NCI-H1436 (cell line): ENCODE measurements at regions not wholly inside any gene's neighbourhood (a gene's known extent, or its start where the extent isn't known, plus 50 kb on each side); places are given as distances from the start of the nearest gene placed in this dataset.
"Not testable (repeated sequence)": the region's sequence is repeated elsewhere in the genome, so short reads cannot be mapped to it uniquely, and the experiment has no call there.

Experiments
- DNase-seq: peaks from one replicate; lab custom pipeline; 2025; lab: John Stamatoyannopoulos, UW

DNA sequence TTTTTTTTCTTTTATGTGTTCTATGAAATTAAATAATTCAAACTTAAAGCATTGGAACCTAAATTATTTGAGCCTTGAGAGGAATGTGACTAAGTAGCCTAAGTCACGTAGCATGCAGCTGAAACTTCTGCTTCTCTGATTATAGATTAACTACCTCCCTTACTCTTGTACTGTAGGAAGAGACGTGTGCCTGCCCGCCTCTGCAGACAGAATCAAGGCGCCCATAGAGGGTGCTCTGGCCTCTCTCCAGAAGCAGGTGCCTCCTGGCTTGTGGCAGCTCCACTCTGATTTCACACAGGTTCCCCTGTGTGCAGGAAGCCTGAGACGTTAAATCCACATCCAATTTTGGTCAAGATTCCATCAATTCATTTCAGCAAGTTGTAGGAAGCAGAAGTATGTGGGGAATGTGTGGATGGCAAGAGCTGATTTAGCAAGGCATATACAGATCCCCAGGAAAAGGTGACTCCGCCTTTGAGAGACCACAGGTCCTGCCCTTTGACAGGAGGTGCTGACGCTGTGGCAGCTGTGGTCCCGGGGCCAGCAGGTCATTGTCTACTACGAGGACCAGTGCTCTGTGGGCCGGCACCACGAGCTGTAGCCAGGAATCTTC, 1418.8 kb downstream of the CDH11 start:
- no peak for DNase-seq

DNA sequence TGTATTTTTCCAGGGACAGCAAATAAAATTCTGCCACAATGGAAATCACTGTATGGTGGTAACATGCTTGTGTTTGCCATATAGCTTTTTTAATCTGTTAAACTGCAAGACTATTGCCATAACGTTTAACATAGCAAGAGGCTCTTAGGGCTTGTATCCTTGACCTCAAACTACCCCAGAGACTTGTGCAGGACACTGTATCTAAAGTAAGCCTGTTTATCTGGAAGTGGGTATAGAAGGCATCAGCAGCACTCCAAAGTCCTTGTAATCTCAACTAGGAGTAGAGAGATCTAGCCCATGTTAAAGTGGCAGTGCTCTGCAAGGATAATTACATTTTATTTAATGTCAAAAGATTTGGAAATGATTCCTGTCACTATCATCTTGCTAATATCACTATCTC, 1424.1 kb downstream of the CDH11 start:
- DNase-seq: no peak

DNA sequence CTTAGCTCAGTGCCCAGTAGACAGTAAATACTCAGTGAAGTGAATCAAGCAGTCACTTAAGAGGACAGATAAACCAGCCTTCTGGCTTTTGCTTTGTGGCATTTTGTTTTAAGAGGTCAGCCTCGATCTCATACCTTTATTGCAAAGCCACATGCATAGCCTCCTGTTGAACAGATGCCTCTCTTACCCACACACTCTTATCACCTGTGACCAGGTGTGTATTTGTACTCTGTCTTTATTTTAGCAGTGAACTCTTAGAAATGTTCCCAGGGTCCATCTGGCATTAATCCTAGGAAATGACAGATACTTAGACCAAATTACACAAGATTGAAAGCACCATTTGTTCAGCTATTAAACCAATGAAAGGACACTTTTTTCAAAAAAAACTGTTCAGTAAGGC, 1426.5 kb downstream of the CDH11 start:
- no peak for DNase-seq

DNA sequence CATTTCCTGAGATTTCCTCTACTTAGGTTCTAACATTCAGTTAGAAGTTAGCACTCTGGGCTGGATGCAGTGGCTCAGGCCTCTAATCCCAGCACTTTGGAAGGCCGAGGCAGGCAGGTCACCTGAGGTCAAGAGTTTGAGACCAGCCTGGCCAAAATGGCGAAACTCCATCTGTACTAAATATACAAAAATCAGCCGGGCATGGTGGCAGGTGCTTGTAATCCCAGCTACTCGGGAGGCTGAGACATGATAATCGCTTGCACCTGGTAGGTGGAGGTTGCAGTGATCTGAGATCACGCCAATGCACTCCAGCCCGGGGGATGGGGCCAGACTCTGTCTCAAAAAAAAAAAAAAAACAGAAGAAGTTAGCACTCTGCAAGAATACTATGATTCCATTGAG, 1430.9 kb downstream of the CDH11 start:
- no peak for DNase-seq

DNA sequence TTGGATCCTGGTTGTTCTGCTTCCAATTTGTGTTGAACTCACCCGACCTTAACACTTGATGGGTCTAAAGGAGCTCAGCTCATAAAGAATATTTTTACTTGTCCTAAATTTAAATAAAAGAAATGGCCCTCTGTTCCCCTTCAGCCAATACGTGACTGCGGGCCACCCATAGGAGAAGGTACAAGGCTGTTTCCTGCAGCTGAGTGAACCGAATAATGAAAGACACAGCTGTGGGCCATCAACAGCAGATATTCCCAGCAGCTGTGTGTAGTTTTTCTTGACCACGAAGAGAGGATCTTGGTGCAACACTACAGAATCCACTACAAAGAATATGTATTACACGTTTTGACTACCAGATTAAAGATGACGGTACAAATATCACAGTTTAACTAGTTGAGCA, 1431.6 kb downstream of the CDH11 start:
- no peak for DNase-seq

DNA sequence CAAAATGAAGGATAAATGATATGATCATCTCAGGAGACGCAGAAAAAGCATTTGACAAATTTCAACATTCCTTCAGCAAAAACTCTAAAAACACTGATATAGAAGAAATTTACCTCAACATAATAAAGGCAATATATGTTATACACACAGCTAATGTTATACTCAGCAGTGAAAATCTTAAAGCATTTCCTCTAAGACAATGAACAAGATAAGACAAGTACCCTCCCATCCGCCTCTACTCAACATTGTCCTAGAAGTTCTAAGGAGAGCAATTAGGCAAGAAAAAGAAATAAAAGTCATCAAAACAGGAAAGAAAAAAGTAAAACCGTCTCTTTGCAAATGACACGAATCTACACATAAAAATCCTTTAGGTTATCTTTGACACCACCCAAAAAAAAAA, 1432.8 kb downstream of the CDH11 start:
- no peak for DNase-seq

DNA sequence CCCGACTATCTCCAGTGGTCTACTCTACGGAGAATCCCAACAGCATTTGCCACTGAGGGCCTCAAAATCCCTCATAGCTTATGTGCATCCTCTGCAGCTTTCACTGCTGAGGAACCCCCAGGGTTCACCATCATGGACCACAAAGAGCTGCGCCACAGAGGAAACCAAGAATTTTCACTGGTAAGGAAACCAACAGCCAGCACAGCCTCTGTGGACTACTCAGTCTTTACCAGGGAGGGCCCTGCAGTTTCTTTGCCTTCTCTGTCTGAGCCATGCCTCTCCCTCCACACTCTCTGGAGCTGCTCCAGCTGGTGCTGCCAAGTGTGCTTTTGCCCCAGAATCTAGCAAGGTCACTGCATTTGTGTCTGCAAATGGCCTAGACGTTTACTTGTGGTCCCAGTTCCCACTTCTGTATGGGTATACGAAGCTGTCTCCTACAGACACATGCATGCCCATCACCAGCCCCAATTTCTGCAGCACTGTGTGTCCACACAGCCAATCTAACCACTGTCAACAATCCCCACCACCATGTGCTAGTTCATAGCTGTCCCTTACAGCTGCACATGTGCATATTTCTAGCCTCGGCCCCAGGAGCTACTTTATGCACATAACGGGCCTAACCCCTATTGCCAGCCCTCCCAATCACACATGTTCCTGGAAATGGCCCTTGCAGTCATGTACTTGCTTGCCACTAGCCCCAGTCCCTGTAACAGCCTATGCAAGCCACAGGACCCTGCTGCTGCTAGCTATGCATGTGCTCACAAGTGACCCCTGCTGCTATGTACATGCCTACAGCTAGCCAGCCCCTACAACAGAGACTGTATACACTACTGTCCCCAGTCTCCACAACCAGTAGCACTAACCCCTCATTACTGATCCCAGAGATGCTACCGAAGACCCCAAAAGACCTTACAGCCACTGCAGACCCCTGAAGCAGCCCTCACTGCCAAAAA, 1437.4 kb downstream of the CDH11 start:
- DNase-seq: no peak

DNA sequence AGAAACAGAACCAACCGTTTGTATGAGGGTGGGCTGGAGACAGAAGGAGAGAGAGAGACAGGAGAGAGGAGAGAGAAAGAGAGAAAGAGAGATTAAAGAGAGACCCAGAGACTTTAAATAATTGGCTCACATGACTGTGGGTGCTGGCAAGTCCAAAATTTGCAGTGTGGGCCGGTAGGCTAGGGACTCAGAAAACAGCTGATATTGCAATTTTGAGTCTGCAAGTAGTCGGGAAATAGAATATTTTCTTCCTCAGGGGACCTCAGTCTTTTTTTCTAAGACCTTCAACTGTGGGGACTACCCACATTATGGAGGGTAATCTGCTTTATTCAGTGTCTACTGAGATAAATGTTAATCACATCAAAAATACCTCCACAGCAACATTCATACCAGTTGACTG, 1439.0 kb downstream of the CDH11 start:
- DNase-seq: no peak

DNA sequence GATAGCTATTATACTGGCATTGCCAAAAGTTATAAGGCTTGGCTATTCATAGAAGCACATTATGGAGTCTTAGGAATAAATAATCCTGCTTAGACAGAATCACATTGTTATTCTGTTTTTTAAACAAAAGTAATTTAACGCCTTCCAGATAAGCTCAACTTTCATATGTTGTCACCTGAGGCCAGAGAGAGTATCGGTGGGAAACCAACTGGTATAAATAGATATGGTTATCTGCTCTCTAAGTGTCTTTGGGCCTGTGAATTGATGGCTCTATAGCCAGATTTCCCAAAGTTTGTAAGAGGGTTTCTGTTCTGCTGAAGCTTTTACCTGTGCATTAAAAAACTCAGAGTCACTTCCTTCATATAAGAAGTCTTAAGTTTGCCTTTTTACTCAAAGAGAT, 1449.4 kb downstream of the CDH11 start:
- DNase-seq: no peak

DNA sequence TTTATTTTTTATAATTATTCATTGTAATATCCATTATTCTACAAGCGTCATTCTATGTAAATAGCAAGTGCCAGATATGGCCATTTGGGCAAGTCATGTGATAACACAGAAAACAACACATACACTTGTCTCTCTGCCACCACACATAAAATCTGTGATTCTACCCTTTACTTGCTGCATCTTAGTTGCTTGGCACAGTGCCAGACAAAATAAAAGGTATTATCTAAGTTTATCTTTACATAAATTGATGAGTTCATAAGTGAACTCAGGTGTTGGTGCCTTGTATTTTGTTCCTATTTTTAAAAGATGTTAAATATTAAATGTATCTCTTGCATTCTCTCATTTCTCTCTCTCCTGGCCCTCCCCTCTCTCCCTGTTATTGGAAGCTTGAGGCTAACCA, 1458.7 kb downstream of the CDH11 start:
- DNase-seq: no peak

DNA sequence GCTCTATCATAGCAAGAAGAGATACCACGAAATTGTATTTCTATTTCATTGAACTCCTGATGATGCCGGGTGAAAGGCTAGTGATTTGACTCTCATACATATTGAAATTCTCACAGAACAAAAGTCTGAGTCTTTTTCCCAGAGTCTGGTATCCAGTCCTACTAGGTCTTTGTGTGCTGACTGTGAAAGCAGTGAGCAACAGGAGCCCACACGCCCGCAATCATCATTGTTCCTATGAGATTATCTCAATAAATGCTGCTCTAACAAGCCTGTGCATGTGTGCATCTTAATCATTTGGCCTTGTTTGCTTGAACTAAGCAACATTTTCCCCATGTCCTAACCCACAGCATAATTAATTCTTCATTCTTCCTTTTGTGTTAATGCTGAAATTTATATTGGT, 1466.0 kb downstream of the CDH11 start:
- DNase-seq: no peak

DNA sequence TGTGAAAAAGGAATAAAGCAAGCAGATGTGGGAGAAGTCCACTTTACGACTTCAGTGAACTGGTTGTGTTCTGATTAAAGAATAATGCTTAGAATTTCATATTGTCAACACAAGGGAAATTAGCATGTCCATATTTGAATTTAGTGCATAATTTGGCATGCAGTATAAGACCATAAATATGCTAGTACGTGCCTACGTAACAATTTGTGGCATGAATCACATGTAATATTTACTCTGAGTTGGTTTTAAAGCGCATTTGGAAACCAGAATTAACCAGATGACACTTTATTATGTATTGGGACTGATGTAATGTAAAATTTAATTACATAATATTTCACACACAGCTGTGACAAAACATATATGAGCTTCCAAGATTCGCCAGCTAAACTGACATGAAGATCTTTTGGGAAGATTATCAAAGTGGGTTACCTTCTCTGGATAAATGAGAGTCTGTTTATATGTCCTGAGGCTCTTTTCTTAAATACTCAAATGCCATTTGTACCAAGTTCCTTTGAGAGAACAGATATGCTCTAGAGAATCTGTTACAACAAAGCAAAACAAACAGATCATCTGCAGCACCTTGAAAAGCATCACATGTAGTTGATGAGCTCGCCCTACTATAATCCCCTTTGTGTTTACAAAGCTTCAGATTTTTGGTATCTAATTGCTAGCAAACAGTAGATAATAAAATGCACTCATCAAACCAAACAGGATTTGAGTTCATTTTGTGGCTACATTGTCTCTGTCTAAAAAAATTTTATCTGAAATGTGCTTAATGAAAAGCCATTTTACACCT, 1468.6 kb downstream of the CDH11 start:
- DNase-seq: no peak

DNA sequence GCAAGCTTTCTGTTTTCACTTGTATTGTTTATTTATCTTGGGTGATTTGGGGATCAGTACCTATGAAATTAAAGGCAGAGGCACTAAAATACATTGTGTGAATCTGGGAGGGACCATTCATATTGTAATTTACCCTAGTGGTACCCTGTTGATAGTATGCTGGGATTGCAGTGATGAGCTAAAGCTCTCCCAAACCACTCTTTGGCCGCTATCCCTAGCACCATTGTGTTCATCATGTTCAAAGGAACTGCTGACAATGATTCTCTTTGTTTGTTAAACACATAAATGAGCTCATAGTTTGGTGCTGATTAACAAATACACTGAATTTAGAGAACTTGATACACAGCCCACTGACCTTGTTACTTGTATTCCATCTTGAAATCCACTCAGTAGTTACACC, 1469.8 kb downstream of the CDH11 start:
- DNase-seq: no peak

DNA sequence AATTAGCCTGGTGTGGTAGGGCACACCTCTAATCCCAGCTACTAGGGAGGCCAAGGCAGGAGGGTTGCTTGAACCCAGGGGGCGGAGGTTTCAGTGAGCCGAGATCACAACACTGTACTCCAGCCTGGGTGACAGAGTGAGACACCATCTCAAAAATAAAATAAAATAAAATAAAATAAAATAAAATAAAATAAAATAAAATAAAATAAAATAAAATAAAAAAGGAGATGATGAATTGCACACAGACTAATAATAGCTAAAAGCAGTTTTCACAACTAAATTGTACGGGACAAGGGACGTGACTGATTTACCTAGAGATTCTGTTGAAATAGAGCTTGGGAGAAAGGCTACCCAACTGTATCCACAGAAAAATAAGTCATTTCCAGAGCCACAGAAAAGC, 1471.3 kb downstream of the CDH11 start:
- no peak for DNase-seq

DNA sequence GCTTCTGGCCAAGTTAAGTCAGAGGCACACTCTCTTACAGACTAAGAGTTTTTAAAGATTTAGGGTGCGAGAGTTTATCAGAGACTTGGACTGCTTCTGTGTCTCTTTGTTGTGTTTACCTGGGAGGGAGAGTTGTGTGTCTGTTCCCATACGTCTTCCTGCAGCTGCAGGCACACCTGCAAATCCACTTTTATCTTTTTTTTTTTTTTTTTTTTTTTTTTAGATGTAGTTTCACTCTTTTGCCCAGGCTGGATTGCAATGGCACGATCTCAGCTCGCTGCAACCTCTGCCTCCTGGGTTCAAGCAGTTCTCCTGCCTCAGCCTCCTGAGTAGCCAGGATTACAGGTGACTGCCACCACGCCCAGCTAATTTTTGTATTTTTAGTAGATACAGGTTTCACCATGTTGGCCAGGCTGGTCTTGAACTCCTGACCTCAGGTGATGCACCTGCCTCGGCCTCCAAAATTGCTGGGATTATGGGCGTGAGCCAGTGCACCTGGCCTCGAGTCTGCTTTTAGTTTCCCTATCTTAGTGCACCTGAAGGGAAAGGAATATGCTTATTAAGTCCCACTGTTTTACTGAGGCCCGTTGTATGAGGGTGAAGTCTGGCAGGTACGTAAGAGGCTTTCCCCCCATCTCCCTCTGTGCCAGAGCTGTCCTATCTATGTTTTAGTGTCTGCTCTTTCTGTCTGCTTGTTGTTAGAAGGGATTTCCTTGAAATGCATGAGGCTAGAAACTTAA, 1488.0 kb downstream of the CDH11 start:
- not testable (repeated sequence) for DNase-seq

DNA sequence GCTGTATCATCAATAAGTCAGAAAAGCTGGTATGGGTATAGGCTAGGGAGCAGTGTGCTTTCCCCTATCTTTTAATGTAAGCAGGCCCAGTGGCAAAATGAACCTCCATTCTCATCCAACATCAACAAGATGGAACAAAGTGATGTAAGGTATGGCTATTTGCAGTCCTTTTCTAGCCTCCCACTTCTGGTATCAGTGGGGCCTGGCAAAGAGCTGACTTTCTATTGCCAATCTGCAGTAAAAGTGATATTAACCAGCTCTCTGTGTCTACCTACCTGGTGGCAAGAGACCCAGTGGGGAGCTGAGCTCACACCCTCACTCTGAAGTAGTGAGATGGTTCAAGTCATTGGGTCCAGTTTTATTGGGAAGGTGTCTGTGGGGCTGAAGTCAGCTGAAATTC, 1492.6 kb downstream of the CDH11 start:
- no peak for DNase-seq

DNA sequence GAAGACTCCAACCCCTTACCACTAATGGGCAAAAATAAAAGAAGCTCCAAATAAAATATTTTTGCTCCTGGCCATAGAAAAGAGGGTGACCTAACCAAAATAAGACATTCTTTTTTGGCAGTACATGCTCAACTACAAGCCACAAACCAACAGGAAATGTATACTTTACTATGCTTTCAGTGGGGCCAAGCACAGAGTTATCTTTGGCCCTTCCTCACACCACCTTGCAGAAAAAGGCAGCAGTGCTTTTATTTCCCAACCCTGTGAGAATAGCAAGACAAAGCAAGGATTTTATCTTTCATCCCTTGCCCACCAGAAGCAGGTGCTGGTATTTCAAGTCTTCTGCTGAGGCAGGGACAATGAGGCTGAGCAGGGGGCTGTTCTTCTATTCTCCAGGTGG, 1493.1 kb downstream of the CDH11 start:
- no peak for DNase-seq

DNA sequence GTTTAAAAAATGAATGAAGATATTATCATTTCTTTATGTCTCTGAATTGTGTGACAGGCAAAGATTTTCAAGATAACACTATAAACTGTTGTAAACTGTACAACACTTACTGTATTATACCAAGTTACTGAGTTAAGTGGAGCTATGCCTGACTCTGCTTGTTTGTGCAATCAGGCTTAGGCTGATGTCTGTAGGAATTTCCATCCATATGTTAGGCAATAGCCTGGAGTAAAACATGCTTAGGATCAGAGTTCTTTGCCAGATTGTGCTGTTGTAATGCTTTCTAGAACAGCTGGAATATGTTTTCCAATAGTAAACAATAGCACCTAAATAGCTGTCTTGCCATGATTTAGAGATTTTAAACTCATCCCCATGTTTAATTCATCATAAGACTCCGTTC, 1496.7 kb downstream of the CDH11 start:
- DNase-seq: no peak

DNA sequence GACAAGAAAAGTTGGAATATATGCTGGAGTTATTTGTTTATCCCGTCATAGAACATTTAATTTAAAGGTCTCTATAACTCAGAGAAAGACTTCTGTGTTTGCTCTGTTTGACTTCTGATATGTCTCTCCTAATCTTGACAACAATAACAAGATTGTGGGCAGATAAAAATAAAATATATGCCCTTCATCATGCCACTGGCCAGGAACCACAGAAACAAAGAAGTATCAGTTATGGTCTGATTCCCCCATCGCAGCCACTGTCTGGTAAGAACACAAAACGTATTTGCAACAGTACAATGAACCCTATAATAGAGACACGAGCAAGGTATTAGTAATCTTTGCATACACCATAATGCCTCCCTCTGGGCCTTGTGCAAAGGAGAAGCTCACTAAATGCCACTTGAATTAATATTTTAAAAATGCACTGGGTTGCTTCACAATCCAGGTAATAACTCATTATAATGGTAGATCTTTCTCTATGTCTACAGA, 1498.3 kb downstream of the CDH11 start:
- DNase-seq: no peak

DNA sequence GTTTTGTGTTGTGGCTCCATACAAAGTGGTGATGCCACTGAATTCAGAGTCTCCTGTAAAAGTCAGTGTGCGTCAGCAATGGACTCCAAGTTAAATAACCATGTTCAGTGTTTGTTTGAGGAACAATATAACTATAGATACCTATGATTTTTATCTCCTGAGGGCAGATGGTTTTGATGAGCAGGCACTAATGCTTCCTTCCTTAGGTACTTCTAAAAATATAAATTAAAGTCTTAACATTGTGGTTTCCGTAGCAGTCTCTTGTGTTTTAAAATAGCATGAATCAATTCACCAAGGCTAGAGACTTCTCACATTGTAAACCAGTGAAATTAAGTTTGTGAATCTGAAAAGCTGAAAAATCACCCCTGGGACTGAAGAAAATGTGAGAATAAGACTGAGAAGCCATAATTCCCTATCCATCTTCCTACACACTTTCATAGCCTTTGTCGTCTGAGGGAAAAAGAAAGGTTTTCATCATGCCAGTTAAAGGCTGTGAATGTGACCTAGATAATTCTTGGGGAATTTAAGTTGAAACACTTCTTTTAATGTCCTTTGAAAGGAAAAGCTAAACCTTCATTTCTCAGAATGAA, 1502.9 kb downstream of the CDH11 start:
- DNase-seq: no peak

DNA sequence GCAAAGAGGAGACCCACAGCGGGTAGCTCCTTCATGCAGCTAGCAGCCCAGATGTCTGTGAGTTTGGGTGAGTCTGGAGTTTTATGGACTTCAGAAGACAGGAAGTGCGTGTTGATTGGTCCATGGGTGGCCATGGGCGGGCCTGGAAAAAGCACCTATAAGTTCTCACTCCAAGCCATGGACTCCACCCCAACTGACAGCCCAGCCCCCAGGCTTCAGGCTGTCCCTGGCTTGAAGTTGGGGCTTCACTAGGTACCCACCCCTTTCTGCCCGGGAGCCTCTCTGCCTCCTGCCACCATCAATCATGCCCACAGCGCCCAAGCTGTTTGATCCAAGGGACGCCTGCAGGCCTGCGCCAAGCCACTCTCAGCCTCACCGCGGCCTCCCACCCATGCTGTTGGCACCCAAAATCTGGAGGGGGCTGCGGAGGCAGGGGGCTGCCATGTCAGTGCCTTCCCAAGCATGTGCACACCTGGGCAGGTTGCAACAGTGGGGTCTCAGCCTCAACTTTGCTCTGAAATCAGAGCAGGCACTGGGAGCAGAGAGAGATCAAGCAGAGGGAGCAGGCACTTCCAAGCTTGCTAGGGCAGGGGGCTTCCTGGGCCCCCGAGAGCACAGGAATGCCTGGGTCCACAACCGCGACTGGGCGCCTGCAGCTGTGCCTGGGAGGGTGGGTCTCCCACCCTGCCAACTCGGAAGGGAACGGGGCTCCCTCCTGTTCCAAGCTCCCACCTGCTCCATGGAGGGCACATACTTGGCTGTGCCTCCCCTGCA, 1503.7 kb downstream of the CDH11 start:
- DNase-seq: no peak
